ENCODE measurements at regions not wholly inside any gene's neighbourhood (a gene's known extent, or its start where the extent isn't known, plus 50 kb on each side); places are given as distances from the start of the nearest gene placed in this dataset.

- Histone ChIP-seq H3K4me3 (ENCODE audit: low read depth, low read length) (no peak overlapping the region), H3K36me3 (ENCODE audit: control insufficient read depth, insufficient read depth, low read length) (no peaks in the 10 kb centered on the region), H3K27me3 (ENCODE audit: control insufficient read depth, insufficient read depth, low read length) (no peaks in the 10 kb centered on the region)
- DNase-seq (ENCODE audit: low read depth), result no peak
- no peak for TF ChIP-seq CTCF (IDR thresholded peaks at IDR 0.05; ENCODE audit: insufficient read depth, low read length, poor library complexity, severe bottlenecking)
Observed at GRCh38 chr3:115228266-115228665, 81.2 kb upstream of the ZBTB20 start.

GRCh38 chr3:115232167-115232566, 85.1 kb upstream of the ZBTB20 start:
- H3K27me3 ChIP-seq (ENCODE audit: control insufficient read depth, insufficient read depth, low read length), result no peaks in the 10 kb centered on the region
- H3K36me3 ChIP-seq (ENCODE audit: control insufficient read depth, insufficient read depth, low read length), result no peaks in the 10 kb centered on the region
- H3K4me3 ChIP-seq (ENCODE audit: low read depth, low read length), result no peak overlapping the region
- DNase-seq (ENCODE audit: low read depth), result no peak
- TF ChIP-seq CTCF (IDR thresholded peaks at IDR 0.05; ENCODE audit: insufficient read depth, low read length, poor library complexity, severe bottlenecking), result no peak

GRCh38 chr3:115233021-115233420, 85.9 kb upstream of the ZBTB20 start:
- Histone ChIP-seq H3K27me3 (ENCODE audit: control insufficient read depth, insufficient read depth, low read length) (no peaks in the 10 kb centered on the region), H3K36me3 (ENCODE audit: control insufficient read depth, insufficient read depth, low read length) (no peaks in the 10 kb centered on the region), H3K4me3 (ENCODE audit: low read depth, low read length) (no peak overlapping the region)
- no peak for TF ChIP-seq CTCF (IDR thresholded peaks at IDR 0.05; ENCODE audit: insufficient read depth, low read length, poor library complexity, severe bottlenecking)
- no peak for DNase-seq (ENCODE audit: low read depth)

GRCh38 chr3:115236496-115236895, 89.4 kb upstream of the ZBTB20 start:
- Histone ChIP-seq H3K27me3 (ENCODE audit: control insufficient read depth, insufficient read depth, low read length) (no peaks in the 10 kb centered on the region), H3K4me3 (ENCODE audit: low read depth, low read length) (no peak overlapping the region), H3K36me3 (ENCODE audit: control insufficient read depth, insufficient read depth, low read length) (no peaks in the 10 kb centered on the region)
- no peak for TF ChIP-seq CTCF (IDR thresholded peaks at IDR 0.05; ENCODE audit: insufficient read depth, low read length, poor library complexity, severe bottlenecking)
- DNase-seq (ENCODE audit: low read depth), result no peak

GRCh38 chr3:115239717-115240116, 92.6 kb upstream of the ZBTB20 start:
- DNase-seq (ENCODE audit: low read depth), result peak; percentile 93
- Histone ChIP-seq H3K36me3 (ENCODE audit: control insufficient read depth, insufficient read depth, low read length) (no peaks in the 10 kb centered on the region), H3K4me3 (ENCODE audit: low read depth, low read length) (no peak overlapping the region), H3K27me3 (ENCODE audit: control insufficient read depth, insufficient read depth, low read length) (no peaks in the 10 kb centered on the region)
- no peak for TF ChIP-seq CTCF (IDR thresholded peaks at IDR 0.05; ENCODE audit: insufficient read depth, low read length, poor library complexity, severe bottlenecking)

GRCh38 chr3:115244350-115244749, 97.3 kb upstream of the ZBTB20 start:
- Histone ChIP-seq H3K27me3 (ENCODE audit: control insufficient read depth, insufficient read depth, low read length) (no peaks in the 10 kb centered on the region), H3K4me3 (ENCODE audit: low read depth, low read length) (no peak overlapping the region), H3K36me3 (ENCODE audit: control insufficient read depth, insufficient read depth, low read length) (no peaks in the 10 kb centered on the region)
- no peak for DNase-seq (ENCODE audit: low read depth)
- no peak for TF ChIP-seq CTCF (IDR thresholded peaks at IDR 0.05; ENCODE audit: insufficient read depth, low read length, poor library complexity, severe bottlenecking)
